Neural cell (in vitro differentiated cells): ENCODE measurements at regions not wholly inside any gene's neighbourhood (a gene's known extent, or its start where the extent isn't known, plus 50 kb on each side); places are given as distances from the start of the nearest gene placed in this dataset.

Experiments used
- H2AFZ ChIP-seq: fragments of 200-600, 300-800 bp; sonication (generic), shearing (Covaris generic); 2 replicates; pipeline ENCODE4 v1.6.0; 2014; ENCODE audit warnings: low read depth, mild to moderate bottlenecking, antibody characterized with exemption, low read length, moderate library complexity
- H3F3A ChIP-seq: fragments of 200-600 bp; shearing (Covaris generic); 2 replicates; pipeline ENCODE4 v1.6.1; 2016; ENCODE audit warnings: mild to moderate bottlenecking, moderate library complexity, mixed read lengths, antibody characterized with exemption, low read length; ENCODE audit not compliant: insufficient read depth, poor library complexity, severe bottlenecking
- H3K27ac ChIP-seq: fragments of 200-600, 300-800 bp; sonication (generic), shearing (Covaris generic); 2 replicates; pipeline ENCODE4 v1.5.1; 2014; ENCODE audit warnings: mild to moderate bottlenecking, low read length, moderate library complexity
- H3K27me3 ChIP-seq: fragments of 300-800, 200-600 bp; sonication (generic), shearing (Covaris generic); 2 replicates; pipeline ENCODE4 v1.6.0; 2014; ENCODE audit warnings: mild to moderate bottlenecking, low read depth, low read length, moderate library complexity; ENCODE audit not compliant: insufficient read depth
- H3K36me3 ChIP-seq: fragments of 300-800, 200-600 bp; sonication (generic), shearing (Covaris generic); 2 replicates; pipeline ENCODE4 v1.5.1; 2014; ENCODE audit warnings: mild to moderate bottlenecking, antibody characterized with exemption, low read length, moderate library complexity; ENCODE audit not compliant: insufficient read depth
- H3K4me2 ChIP-seq: fragments of 300-800, 200-600 bp; sonication (generic), shearing (Covaris generic); 2 replicates; pipeline ENCODE4 v1.6.0; 2014; ENCODE audit warnings: mild to moderate bottlenecking, low read length
- H3K4me3 ChIP-seq: fragments of 300-800, 200-600 bp; sonication (generic), shearing (Covaris generic); 2 replicates; pipeline ENCODE4 v1.5.1; 2014; ENCODE audit warnings: mild to moderate bottlenecking, low read length, moderate library complexity
- H3K79me2 ChIP-seq: fragments of 200-600 bp; shearing (Covaris generic); replicated peaks from 2 replicates; pipeline ENCODE4 v1.6.0; 2014; ENCODE audit warnings: mild to moderate bottlenecking, low read length, moderate library complexity; ENCODE audit not compliant: insufficient read depth
- H3K9ac ChIP-seq: fragments of 300-800, 200-600 bp; sonication (generic), shearing (Covaris generic); 2 replicates; pipeline ENCODE4 v1.6.1; 2016; ENCODE audit warnings: mild to moderate bottlenecking, low read length, mixed read lengths
- H3K9me2 ChIP-seq: fragments of 200-600 bp; shearing (Covaris generic); 2 replicates; pipeline ENCODE4 v1.6.1; 2016; ENCODE audit warnings: mild to moderate bottlenecking, low read length, mixed read lengths; ENCODE audit not compliant: insufficient read depth
- H3K9me3 ChIP-seq: fragments of 200-600, 300-800 bp; sonication (generic), shearing (Covaris generic); 2 replicates; pipeline ENCODE4 v1.6.1; 2016; ENCODE audit warnings: mild to moderate bottlenecking, mixed run types, low read length, moderate library complexity, mixed read lengths
- H4K20me1 ChIP-seq: fragments of 200-600 bp; shearing (Covaris generic); 2 replicates; pipeline ENCODE4 v1.6.1; 2016; ENCODE audit warnings: mild to moderate bottlenecking, mixed run types; ENCODE audit not compliant: insufficient read depth
- EP300 ChIP-seq: fragments of 450-650 bp; conservative IDR thresholded peaks from 2 replicates; pipeline ENCODE4 v1.6.1; 2014; ENCODE audit warnings: antibody characterized with exemption, mild to moderate bottlenecking, moderate library complexity; ENCODE audit not compliant: poor library complexity, severe bottlenecking
- EZH2 ChIP-seq: fragments of 200-600, 300-800 bp; shearing (Covaris generic), sonication (generic); IDR thresholded peaks from 2 replicates; pipeline ENCODE4 v1.6.1; 2014; ENCODE audit warnings: antibody characterized with exemption, low read length, borderline replicate concordance, mild to moderate bottlenecking; ENCODE audit not compliant: insufficient read depth, poor library complexity, severe bottlenecking
- MXI1 ChIP-seq: fragments of 450-650 bp; conservative IDR thresholded peaks from 2 replicates; pipeline ENCODE4 v1.6.1; 2014; ENCODE audit warnings: antibody characterized with exemption, mild to moderate bottlenecking; ENCODE audit not compliant: poor library complexity, severe bottlenecking
- POLR2AphosphoS5 ChIP-seq: IDR thresholded peaks from 2 replicates; pipeline ENCODE4 v1.6.1; 2012
- RAD21 ChIP-seq: fragments of 450-650 bp; conservative IDR thresholded peaks from 2 replicates; pipeline ENCODE4 v1.6.1; 2014; ENCODE audit warnings: antibody characterized with exemption, mild to moderate bottlenecking, moderate library complexity
- SMC3 ChIP-seq: fragments of 450-650 bp; conservative IDR thresholded peaks from 2 replicates; pipeline ENCODE4 v1.6.1; 2014; ENCODE audit warnings: antibody characterized with exemption, mild to moderate bottlenecking, moderate library complexity; ENCODE audit not compliant: poor library complexity
- TAF1 ChIP-seq: IDR thresholded peaks from 2 replicates; pipeline ENCODE4 v1.6.1; 2012; ENCODE audit warnings: low read depth
- TF ChIP-seq, protein P1 (sequence below): fragments of 450-650 bp; IDR thresholded peaks from 2 replicates; pipeline ENCODE4 v1.5.1; 2014; ENCODE audit warnings: antibody characterized with exemption, mild to moderate bottlenecking, moderate library complexity; ENCODE audit not compliant: poor library complexity, severe bottlenecking
- TF ChIP-seq, protein P2 (sequence below): IDR thresholded peaks from 2 replicates; pipeline ENCODE4 v1.6.1; 2012; ENCODE audit warnings: borderline replicate concordance

DNA sequence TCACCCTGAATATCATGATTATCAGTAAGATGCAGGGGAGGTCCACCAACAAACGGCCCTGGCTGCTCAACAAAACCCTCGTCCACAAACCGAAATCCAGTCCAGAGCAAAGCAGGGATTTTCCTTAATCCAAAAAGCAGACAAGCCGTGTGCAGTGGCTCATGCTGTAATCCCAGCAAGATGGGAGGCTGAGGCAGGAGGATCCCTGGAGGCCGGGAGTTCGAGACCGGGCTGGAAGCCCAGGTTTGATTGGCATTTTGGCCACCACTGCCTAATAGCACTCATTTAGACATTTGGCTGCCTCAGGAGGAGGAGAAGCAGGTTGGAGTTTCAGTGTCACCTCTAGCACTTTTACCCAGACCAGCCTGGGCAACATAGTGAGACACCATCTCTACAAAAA is 562.0 kb upstream of the AUTS2 start:
- no peak for TF ChIP-seq SMC3
- no peak for TF ChIP-seq EP300
- TF ChIP-seq, protein P1, sequence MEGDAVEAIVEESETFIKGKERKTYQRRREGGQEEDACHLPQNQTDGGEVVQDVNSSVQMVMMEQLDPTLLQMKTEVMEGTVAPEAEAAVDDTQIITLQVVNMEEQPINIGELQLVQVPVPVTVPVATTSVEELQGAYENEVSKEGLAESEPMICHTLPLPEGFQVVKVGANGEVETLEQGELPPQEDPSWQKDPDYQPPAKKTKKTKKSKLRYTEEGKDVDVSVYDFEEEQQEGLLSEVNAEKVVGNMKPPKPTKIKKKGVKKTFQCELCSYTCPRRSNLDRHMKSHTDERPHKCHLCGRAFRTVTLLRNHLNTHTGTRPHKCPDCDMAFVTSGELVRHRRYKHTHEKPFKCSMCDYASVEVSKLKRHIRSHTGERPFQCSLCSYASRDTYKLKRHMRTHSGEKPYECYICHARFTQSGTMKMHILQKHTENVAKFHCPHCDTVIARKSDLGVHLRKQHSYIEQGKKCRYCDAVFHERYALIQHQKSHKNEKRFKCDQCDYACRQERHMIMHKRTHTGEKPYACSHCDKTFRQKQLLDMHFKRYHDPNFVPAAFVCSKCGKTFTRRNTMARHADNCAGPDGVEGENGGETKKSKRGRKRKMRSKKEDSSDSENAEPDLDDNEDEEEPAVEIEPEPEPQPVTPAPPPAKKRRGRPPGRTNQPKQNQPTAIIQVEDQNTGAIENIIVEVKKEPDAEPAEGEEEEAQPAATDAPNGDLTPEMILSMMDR, result no peak
- TF ChIP-seq POLR2AphosphoS5, result no peak
- TF ChIP-seq, protein P2, sequence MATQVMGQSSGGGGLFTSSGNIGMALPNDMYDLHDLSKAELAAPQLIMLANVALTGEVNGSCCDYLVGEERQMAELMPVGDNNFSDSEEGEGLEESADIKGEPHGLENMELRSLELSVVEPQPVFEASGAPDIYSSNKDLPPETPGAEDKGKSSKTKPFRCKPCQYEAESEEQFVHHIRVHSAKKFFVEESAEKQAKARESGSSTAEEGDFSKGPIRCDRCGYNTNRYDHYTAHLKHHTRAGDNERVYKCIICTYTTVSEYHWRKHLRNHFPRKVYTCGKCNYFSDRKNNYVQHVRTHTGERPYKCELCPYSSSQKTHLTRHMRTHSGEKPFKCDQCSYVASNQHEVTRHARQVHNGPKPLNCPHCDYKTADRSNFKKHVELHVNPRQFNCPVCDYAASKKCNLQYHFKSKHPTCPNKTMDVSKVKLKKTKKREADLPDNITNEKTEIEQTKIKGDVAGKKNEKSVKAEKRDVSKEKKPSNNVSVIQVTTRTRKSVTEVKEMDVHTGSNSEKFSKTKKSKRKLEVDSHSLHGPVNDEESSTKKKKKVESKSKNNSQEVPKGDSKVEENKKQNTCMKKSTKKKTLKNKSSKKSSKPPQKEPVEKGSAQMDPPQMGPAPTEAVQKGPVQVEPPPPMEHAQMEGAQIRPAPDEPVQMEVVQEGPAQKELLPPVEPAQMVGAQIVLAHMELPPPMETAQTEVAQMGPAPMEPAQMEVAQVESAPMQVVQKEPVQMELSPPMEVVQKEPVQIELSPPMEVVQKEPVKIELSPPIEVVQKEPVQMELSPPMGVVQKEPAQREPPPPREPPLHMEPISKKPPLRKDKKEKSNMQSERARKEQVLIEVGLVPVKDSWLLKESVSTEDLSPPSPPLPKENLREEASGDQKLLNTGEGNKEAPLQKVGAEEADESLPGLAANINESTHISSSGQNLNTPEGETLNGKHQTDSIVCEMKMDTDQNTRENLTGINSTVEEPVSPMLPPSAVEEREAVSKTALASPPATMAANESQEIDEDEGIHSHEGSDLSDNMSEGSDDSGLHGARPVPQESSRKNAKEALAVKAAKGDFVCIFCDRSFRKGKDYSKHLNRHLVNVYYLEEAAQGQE, result no peak
- TF ChIP-seq MXI1, result no peak
- no peak for TF ChIP-seq TAF1
- no peak for TF ChIP-seq EZH2
- no peak for TF ChIP-seq RAD21
- Histone ChIP-seq H3K79me2 (no peaks in the 10 kb centered on the region), H3K4me2 (no peak overlapping the region), H2AFZ (no peak overlapping the region), H3K4me3 (no peak overlapping the region), H4K20me1 (no peaks in the 10 kb centered on the region), H3K9ac (no peak overlapping the region), H3K9me3 (no peaks in the 10 kb centered on the region), H3K9me2 (no peaks in the 10 kb centered on the region), H3K36me3 (no peaks in the 10 kb centered on the region), H3K27me3 (no peaks in the 10 kb centered on the region), H3K27ac (no peak overlapping the region), H3F3A (no peaks in the 10 kb centered on the region)

DNA sequence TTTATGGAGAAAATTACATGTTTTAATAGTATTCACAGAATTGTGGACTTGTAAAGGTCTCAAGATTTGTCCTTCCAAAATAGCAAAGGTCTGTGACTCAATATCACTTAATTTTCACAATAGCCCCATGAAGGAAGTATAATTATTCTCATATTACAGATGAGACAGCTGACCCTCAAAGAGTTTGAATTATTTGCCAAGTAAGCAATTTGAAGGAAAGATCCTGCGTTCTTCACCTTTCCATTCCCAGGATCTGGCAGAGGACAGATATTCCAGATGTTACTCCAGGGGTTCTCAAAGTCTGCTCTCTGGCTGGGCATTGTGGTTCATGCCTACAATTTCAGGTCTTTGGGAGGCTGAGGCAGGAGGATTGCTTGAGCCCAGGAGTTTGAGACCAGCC is 559.4 kb upstream of the AUTS2 start:
- no peak overlapping the region for H3K27ac ChIP-seq
- H2AFZ ChIP-seq, result no peak overlapping the region
- no peak overlapping the region for H3K4me3 ChIP-seq
- no peak overlapping the region for H3K4me2 ChIP-seq
- H4K20me1 ChIP-seq, result no peaks in the 10 kb centered on the region
- TF ChIP-seq, protein P1, result no peak
- TF ChIP-seq, protein P2, result no peak
- TF ChIP-seq MXI1, result no peak
- no peak for TF ChIP-seq POLR2AphosphoS5
- TF ChIP-seq RAD21, result no peak
- no peak for TF ChIP-seq EZH2
- no peak for TF ChIP-seq TAF1
- no peak for TF ChIP-seq EP300
- TF ChIP-seq SMC3, result no peak
- H3K27me3 ChIP-seq, result no peaks in the 10 kb centered on the region
- H3K9ac ChIP-seq, result no peak overlapping the region
- no peaks in the 10 kb centered on the region for H3K9me3 ChIP-seq
- H3F3A ChIP-seq, result no peaks in the 10 kb centered on the region
- no peaks in the 10 kb centered on the region for H3K79me2 ChIP-seq
- H3K36me3 ChIP-seq, result no peaks in the 10 kb centered on the region
- no peaks in the 10 kb centered on the region for H3K9me2 ChIP-seq
